Transverse colon (tissue), 4 donors: ENCODE measurements at regions not wholly inside any gene's neighbourhood (a gene's known extent, or its start where the extent isn't known, plus 50 kb on each side); places are given as distances from the start of the nearest gene placed in this dataset.

ENCODE experiments used
- DNase-seq: peaks from one replicate; pipeline ENCODE4 v3.0.0-alpha.2; 2019
- H3K27ac ChIP-seq, 4 donors: fragments of 200-600 bp; sonication (generic); 2 replicates each; pipeline ENCODE4 v1.5.1; 2016 to 2018; ENCODE audit warnings: inconsistent platforms in 4 of 4
- H3K27me3 ChIP-seq: fragments of 200-600 bp; sonication (generic); 2 replicates; pipeline ENCODE4 v1.5.1; 2017; ENCODE audit warnings: inconsistent platforms
- H3K36me3 ChIP-seq, 4 donors: fragments of 200-600 bp; sonication (generic); 2 replicates each; pipeline ENCODE4 v1.5.1; 2017 to 2019; ENCODE audit warnings: inconsistent platforms in 4 of 4
- H3K4me1 ChIP-seq, 4 donors: fragments of 200-600 bp; sonication (generic); 2 replicates each; pipeline ENCODE4 v1.5.1; 2017 to 2020; ENCODE audit warnings: inconsistent platforms in 4 of 4
- H3K4me3 ChIP-seq, 4 donors: fragments of 200-600 bp; sonication (generic); 1 replicate in 1 of 4; 2 replicates in 3 of 4; pipeline versions ENCODE4 v1.5.1 to v1.6.1; 2017 to 2019; ENCODE audit warnings: inconsistent platforms in 4 of 4
- H3K9me3 ChIP-seq, 2 donors: fragments of 200-600 bp; sonication (generic); 2 replicates each; pipeline ENCODE4 v1.5.1; 2017 to 2019; ENCODE audit warnings: inconsistent platforms in 2 of 2
- CTCF ChIP-seq, 5 experiments: fragments of 200-600 bp in 3 of 5; fragments of 450-650 bp in 2 of 5; sonication (generic) in 3 of 5; IDR thresholded peaks; 1 replicate in 2 of 5; 2 replicates in 3 of 5; pipeline ENCODE4 v1.5.1; 2016 to 2017; ENCODE audit warnings: antibody characterized with exemption in 5 of 5, inconsistent platforms in 3 of 5, mild to moderate bottlenecking in 2 of 5, moderate library complexity in 1 of 5
- EP300 ChIP-seq: sonication (generic); formaldehyde crosslinking; IDR thresholded peaks from one replicate; pipeline ENCODE4 v1.6.1; 2017; ENCODE audit warnings: antibody characterized with exemption, low read depth
- POLR2A ChIP-seq: fragments of 450-650 bp; IDR thresholded peaks from one replicate; pipeline ENCODE4 v1.6.1; 2016; ENCODE audit warnings: antibody characterized with exemption, mild to moderate bottlenecking, moderate library complexity
- POLR2AphosphoS5 ChIP-seq, 3 donors: sonication (generic); formaldehyde crosslinking; IDR thresholded peaks; one replicate each; pipeline ENCODE4 v1.6.1; 2016; ENCODE audit warnings: antibody characterized with exemption in 3 of 3
- WGBS, 2 donors: methylation state at CpG; one replicate each; pipeline ENCODE4 v1.1.5; 2018; ENCODE audit warnings: low coverage in 1 of 2; 5-methylcytosine and 5-hydroxymethylcytosine counted together
- in situ Hi-C, 4 donors: fragments of 200-750 bp; cut with MboI; loops; one replicate each; pipeline versions ENCODE4 v1.15.0 to v1.15.1; 2017; ENCODE audit warnings: low sequenced_read_pairs in 3 of 4, low pct_ligation_motif_present in 1 of 4, low pct_unique_long_range_greater_than_20kb in 1 of 4
- intact Hi-C: fragments of 100-400 bp; cut with DNase I; formaldehyde crosslinking; loops from one replicate; pipeline ENCODE4 v1.15.1; 2023; ENCODE audit warnings: low total_unique reads

DNA sequence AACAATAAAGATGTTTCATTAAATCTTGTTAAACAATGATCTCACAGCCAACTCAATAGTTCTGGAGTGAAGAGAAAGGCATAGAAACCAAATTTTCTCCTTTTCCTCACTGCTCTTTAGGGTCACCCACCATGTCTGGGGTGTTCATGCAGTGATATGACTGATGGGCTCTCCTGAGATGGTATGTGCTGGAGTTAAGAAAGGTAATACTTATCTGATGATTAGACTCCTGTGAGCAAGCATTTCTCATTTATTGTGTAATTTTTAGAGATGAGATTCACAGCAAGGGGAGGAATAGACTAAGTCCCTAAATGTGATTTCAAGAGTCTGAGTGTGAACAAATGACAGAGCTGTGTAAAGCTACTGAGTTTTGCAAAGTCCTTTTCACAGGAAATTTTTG lies 1361.3 kb upstream of the CELF2 start:
- in situ Hi-C loops = no loop called here
- DNase-seq = no peak
- intact Hi-C loops = no loop called here
- Histone ChIP-seq H3K27ac (no peak overlapping the region), H3K36me3 (no peaks in the 10 kb centered on the region), H3K27me3 (no peaks in the 10 kb centered on the region), H3K4me1 (peaks cover 0 to 6% (median 0%) of the 10 kb centered on the region in 4 donors), H3K4me3 (no peak overlapping the region), H3K9me3 (no peaks in the 10 kb centered on the region)
- TF ChIP-seq EP300 (no peak), POLR2A (no peak), CTCF (IDR thresholded peaks at IDR 0.05) (no peak), POLR2AphosphoS5 (IDR thresholded peaks at IDR 0.05) (no peak)

DNA sequence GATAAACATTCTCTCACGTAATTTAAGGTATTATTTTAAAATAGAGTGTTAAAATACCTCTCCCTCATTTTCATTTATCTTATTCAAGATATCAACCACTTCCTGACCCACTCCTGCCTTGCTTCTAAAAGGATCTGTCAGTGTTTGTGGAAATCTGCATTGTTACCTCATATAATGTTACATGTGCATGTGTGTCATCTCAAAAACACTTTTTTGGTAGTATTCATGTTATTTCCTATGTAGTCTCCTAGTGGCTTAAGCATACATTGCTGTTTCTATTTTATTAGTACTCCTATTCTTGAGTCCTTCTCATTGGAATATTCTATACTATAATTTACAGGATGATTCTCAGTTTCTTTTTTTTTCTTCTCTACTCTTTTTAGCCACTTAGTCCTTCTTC lies 1360.7 kb upstream of the CELF2 start:
- in situ Hi-C loops = no loop called here
- Histone ChIP-seq H3K4me3 (no peak overlapping the region), H3K4me1 (peaks cover 0 to 6% (median 0%) of the 10 kb centered on the region in 4 donors), H3K27ac (no peak overlapping the region), H3K9me3 (no peaks in the 10 kb centered on the region), H3K27me3 (no peaks in the 10 kb centered on the region), H3K36me3 (no peaks in the 10 kb centered on the region)
- TF ChIP-seq CTCF (IDR thresholded peaks at IDR 0.05) = no peak
- no peak for TF ChIP-seq POLR2A
- TF ChIP-seq POLR2AphosphoS5 (IDR thresholded peaks at IDR 0.05) = no peak
- TF ChIP-seq EP300 = no peak
- intact Hi-C loops = no loop called here
- no peak for DNase-seq
- 56 to 73% methylated on average over 1 of the region's 1 CpG for WGBS, 2 donors

GRCh38 chr10:9657530-9657929 lies 1360.1 kb upstream of the CELF2 start:
- in situ Hi-C loops = no loop called here
- 41 to 44% methylated on average over 2 of the region's 2 CpGs for WGBS, 2 donors
- H3K27me3 ChIP-seq = no peaks in the 10 kb centered on the region
- no peaks in the 10 kb centered on the region for H3K9me3 ChIP-seq
- peaks cover 0 to 6% (median 0%) of the 10 kb centered on the region in 4 donors for H3K4me1 ChIP-seq
- no peak for DNase-seq
- H3K27ac ChIP-seq = no peak overlapping the region
- TF ChIP-seq POLR2AphosphoS5 (IDR thresholded peaks at IDR 0.05) = no peak
- TF ChIP-seq CTCF (IDR thresholded peaks at IDR 0.05) = no peak
- TF ChIP-seq EP300 = no peak
- TF ChIP-seq POLR2A = no peak
- no peaks in the 10 kb centered on the region for H3K36me3 ChIP-seq
- intact Hi-C loops = no loop called here
- no peak overlapping the region for H3K4me3 ChIP-seq

- no peak for TF ChIP-seq POLR2A
- no peak for TF ChIP-seq POLR2AphosphoS5 (IDR thresholded peaks at IDR 0.05)
- TF ChIP-seq EP300 = no peak
- no peak for TF ChIP-seq CTCF (IDR thresholded peaks at IDR 0.05)
- Histone ChIP-seq H3K36me3 (no peaks in the 10 kb centered on the region), H3K27me3 (no peaks in the 10 kb centered on the region), H3K4me1 (no peaks in the 10 kb centered on the region), H3K9me3 (no peaks in the 10 kb centered on the region), H3K27ac (no peak overlapping the region), H3K4me3 (no peak overlapping the region)
- intact Hi-C loops (no loop called here), in situ Hi-C loops (no loop called here)
- no peak for DNase-seq
- WGBS, 2 donors = 66 to 84% methylated on average over 3 of the region's 3 CpGs
These were observed 1349.3 kb upstream of the CELF2 start for GRCh38 chr10:9668411-9668810.
